Chondrocyte (in vitro differentiated cells): ENCODE measurements at regions not wholly inside any gene's neighbourhood (a gene's known extent, or its start where the extent isn't known, plus 50 kb on each side); places are given as distances from the start of the nearest gene placed in this dataset.
"Not testable (repeated sequence)": the region's sequence is repeated elsewhere in the genome, so short reads cannot be mapped to it uniquely, and the experiment has no call there.

Experiments used
- DNase-seq: peaks from one replicate; pipeline ENCODE4 v3.0.0; 2021; ENCODE audit warnings: mixed read lengths, low spot score
- H3K27ac Mint-ChIP-seq: one replicate; pipeline ENCODE4 v1.8.0; 2021; ENCODE audit warnings: mild to moderate bottlenecking, moderate library complexity, mixed read lengths; ENCODE audit not compliant: unreplicated experiment
- H3K27me3 Mint-ChIP-seq: 2 replicates; pipeline ENCODE4 v1.8.0; 2021; ENCODE audit warnings: low read depth, mixed read lengths
- H3K36me3 Mint-ChIP-seq: 2 replicates; pipeline ENCODE4 v1.8.0; 2021; ENCODE audit warnings: low read depth, mixed read lengths
- H3K4me1 Mint-ChIP-seq: 2 replicates; pipeline ENCODE4 v1.8.0; 2021; ENCODE audit warnings: low read depth, mild to moderate bottlenecking, mixed read lengths
- H3K4me3 Mint-ChIP-seq: one replicate; pipeline ENCODE4 v1.8.0; 2021; ENCODE audit warnings: mild to moderate bottlenecking, moderate library complexity, mixed read lengths; ENCODE audit not compliant: unreplicated experiment
- H3K9me3 Mint-ChIP-seq: 2 replicates; pipeline ENCODE4 v1.8.0; 2021; ENCODE audit warnings: low read depth, mixed read lengths
- TF ChIP-seq, protein P1 (sequence below): fragments of 200-600 bp; sonication (generic); IDR thresholded peaks from 2 replicates; pipeline ENCODE4 v1.5.0; 2021; ENCODE audit warnings: antibody characterized with exemption, mild to moderate bottlenecking, moderate library complexity

DNA sequence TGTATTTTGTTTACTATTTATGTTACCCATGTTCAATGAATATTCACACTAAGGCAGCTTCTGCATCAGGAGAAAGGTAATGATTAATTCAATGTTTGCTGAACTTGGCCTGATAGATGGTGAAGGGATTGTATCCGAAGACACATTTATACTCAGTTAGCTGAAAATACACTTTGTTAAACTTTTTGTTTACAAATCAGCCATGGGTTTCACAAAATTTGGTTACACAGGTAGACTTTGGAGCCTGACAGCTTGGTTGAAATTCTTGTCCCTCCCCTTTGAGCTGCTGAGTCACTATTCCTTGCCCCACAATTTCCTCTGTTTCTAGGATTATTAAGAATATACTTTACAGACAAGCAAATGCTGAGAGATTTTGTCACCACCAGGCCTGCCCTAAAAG lies 162.6 kb downstream of the PPP1R3A start:
- H3K27ac Mint-ChIP-seq: no peak overlapping the region
- H3K27me3 Mint-ChIP-seq: peaks cover 15% of the 10 kb centered on the region
- TF ChIP-seq, protein P1, sequence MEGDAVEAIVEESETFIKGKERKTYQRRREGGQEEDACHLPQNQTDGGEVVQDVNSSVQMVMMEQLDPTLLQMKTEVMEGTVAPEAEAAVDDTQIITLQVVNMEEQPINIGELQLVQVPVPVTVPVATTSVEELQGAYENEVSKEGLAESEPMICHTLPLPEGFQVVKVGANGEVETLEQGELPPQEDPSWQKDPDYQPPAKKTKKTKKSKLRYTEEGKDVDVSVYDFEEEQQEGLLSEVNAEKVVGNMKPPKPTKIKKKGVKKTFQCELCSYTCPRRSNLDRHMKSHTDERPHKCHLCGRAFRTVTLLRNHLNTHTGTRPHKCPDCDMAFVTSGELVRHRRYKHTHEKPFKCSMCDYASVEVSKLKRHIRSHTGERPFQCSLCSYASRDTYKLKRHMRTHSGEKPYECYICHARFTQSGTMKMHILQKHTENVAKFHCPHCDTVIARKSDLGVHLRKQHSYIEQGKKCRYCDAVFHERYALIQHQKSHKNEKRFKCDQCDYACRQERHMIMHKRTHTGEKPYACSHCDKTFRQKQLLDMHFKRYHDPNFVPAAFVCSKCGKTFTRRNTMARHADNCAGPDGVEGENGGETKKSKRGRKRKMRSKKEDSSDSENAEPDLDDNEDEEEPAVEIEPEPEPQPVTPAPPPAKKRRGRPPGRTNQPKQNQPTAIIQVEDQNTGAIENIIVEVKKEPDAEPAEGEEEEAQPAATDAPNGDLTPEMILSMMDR: no peak
- no peak overlapping the region for H3K4me3 Mint-ChIP-seq
- H3K36me3 Mint-ChIP-seq: peaks cover 10% of the 10 kb centered on the region
- peaks cover 12% of the 10 kb centered on the region for H3K9me3 Mint-ChIP-seq
- DNase-seq: no peak
- H3K4me1 Mint-ChIP-seq: peaks cover 3% of the 10 kb centered on the region

- Mint-ChIP-seq H3K9me3 (peaks cover 11% of the 10 kb centered on the region), H3K27me3 (peaks cover 11% of the 10 kb centered on the region), H3K36me3 (peaks cover 7% of the 10 kb centered on the region), H3K27ac (no peak overlapping the region), H3K4me1 (peaks cover 8% of the 10 kb centered on the region), H3K4me3 (no peak overlapping the region)
- TF ChIP-seq, protein P1: no peak
- DNase-seq: no peak
Observed at GRCh38 chr7:113752689-113753088, 166.1 kb downstream of the PPP1R3A start.

DNA sequence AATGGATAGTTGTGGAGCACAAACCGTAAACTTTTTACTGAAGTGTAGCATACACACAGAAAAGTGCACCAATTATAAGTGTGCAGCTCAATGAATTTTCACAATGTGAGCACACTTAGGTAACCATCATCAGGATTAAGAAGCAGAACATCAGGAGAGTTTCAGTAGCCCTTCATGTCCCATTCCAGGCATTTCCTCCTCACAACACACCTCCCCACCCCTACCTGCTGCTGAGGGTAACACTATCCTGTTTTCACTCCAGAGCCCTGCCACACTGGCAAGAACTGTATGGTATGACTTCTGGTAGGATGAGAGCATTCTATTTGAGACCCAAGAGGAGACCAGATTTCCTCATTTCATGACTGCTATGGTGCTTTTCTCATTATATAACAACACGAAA lies 166.5 kb downstream of the PPP1R3A start:
- Mint-ChIP-seq H3K27ac (no peak overlapping the region), H3K9me3 (peaks cover 7% of the 10 kb centered on the region), H3K27me3 (peaks cover 7% of the 10 kb centered on the region), H3K4me3 (no peak overlapping the region), H3K36me3 (peaks cover 3% of the 10 kb centered on the region), H3K4me1 (peaks cover 8% of the 10 kb centered on the region)
- DNase-seq: no peak
- TF ChIP-seq, protein P1: no peak

DNA sequence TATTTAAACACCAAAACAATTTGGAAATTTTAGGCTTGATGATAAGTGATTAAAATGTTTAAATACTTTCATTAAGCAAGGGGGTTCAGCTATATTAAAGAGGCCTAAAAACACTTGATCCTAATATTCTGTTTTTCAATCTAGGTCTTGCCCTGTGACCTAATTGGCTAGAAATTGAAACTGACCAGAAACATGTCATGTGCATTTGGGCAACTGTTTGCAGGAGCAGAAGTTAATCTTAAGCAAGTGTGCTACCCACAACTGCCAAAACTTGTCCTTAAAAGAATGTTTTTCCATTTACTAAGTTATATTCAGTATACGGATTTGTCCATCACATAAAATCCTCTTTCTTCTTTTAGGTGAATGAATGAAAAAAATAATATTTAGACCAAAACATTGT lies 167.3 kb downstream of the PPP1R3A start:
- Mint-ChIP-seq H3K36me3 (peaks cover 1% of the 10 kb centered on the region), H3K9me3 (peaks cover 5% of the 10 kb centered on the region), H3K4me3 (no peak overlapping the region), H3K27ac (no peak overlapping the region), H3K27me3 (peaks cover 4% of the 10 kb centered on the region), H3K4me1 (peaks cover 8% of the 10 kb centered on the region)
- DNase-seq: no peak
- TF ChIP-seq, protein P1: no peak

- H3K9me3 Mint-ChIP-seq, DNase-seq, H3K4me1 Mint-ChIP-seq, H3K27ac Mint-ChIP-seq, H3K27me3 Mint-ChIP-seq, H3K36me3 Mint-ChIP-seq, H3K4me3 Mint-ChIP-seq: not testable (repeated sequence)
Observed at GRCh38 chr7:113748385-113748784, 170.4 kb downstream of the PPP1R3A start.

GRCh38 chr7:113742946-113743431 lies 175.8 kb downstream of the PPP1R3A start:
- not testable (repeated sequence) for H3K27ac Mint-ChIP-seq, H3K4me3 Mint-ChIP-seq

More at GRCh38 chr7:113742946-113743431, 175.8 kb downstream of the PPP1R3A start:
- not testable (repeated sequence) for H3K36me3 Mint-ChIP-seq, H3K9me3 Mint-ChIP-seq, DNase-seq, H3K4me1 Mint-ChIP-seq, H3K27me3 Mint-ChIP-seq
